WTC11 (cell line): ENCODE measurements at regions not wholly inside any gene's neighbourhood (a gene's known extent, or its start where the extent isn't known, plus 50 kb on each side); places are given as distances from the start of the nearest gene placed in this dataset.

Experiments used
- ARID4B ChIP-seq: sonication (generic); formaldehyde crosslinking; IDR thresholded peaks from 2 replicates; pipeline ENCODE4 v1.8.0; 2023; ENCODE audit warnings: missing genetic modification reagents, mild to moderate bottlenecking, borderline replicate concordance
- ATF6 ChIP-seq: sonication (generic); formaldehyde crosslinking; IDR thresholded peaks from 2 replicates; pipeline ENCODE4 v1.8.1; 2023; ENCODE audit warnings: mild to moderate bottlenecking, missing genetic modification reagents
- CDX4 ChIP-seq: fragments of 250-450 bp; sonication (Bioruptor Pico); IDR thresholded peaks from 2 replicates; pipeline ENCODE4 v1.9.0; 2021; ENCODE audit warnings: moderate library complexity, mild to moderate bottlenecking, inconsistent platforms, borderline replicate concordance
- CTCF ChIP-seq: fragments of 200-600 bp; IDR thresholded peaks from 2 replicates; pipeline ENCODE4 v1.8.0; 2022; ENCODE audit warnings: antibody characterized with exemption
- ELF4 ChIP-seq: sonication (generic); formaldehyde crosslinking; IDR thresholded peaks from 2 replicates; pipeline ENCODE4 v1.8.1; 2022; ENCODE audit warnings: low read depth, mild to moderate bottlenecking, moderate library complexity, missing genetic modification reagents
- EMX1 ChIP-seq: fragments of 250-450 bp; sonication (Bioruptor Pico); IDR thresholded peaks from 2 replicates; pipeline ENCODE4 v1.8.0; 2021; ENCODE audit warnings: mild to moderate bottlenecking
- FOXK1 ChIP-seq: sonication (generic); formaldehyde crosslinking; IDR thresholded peaks from 2 replicates; pipeline ENCODE4 v1.8.0; 2022; ENCODE audit warnings: mild to moderate bottlenecking, moderate library complexity, missing genetic modification reagents
- GTF2I ChIP-seq: fragments of 250-450 bp; sonication (Bioruptor Pico); conservative IDR thresholded peaks from 2 replicates; pipeline ENCODE4 v1.4.0; 2021; ENCODE audit warnings: mild to moderate bottlenecking
- MYBL2 ChIP-seq: sonication (generic); formaldehyde crosslinking; IDR thresholded peaks from 2 replicates; pipeline ENCODE4 v1.8.1; 2023; ENCODE audit warnings: mild to moderate bottlenecking, moderate library complexity, missing genetic modification reagents
- NR2C2 ChIP-seq: sonication (generic); formaldehyde crosslinking; IDR thresholded peaks from 2 replicates; pipeline ENCODE4 v1.8.0; 2022; ENCODE audit warnings: mild to moderate bottlenecking, missing genetic modification reagents
- PREB ChIP-seq: sonication (generic); formaldehyde crosslinking; IDR thresholded peaks from 2 replicates; pipeline ENCODE4 v1.8.1; 2022; ENCODE audit warnings: mild to moderate bottlenecking, missing genetic modification reagents, moderate library complexity, borderline replicate concordance
- TCF7 ChIP-seq: sonication (generic); formaldehyde crosslinking; IDR thresholded peaks from 2 replicates; pipeline ENCODE4 v1.8.0; 2022; ENCODE audit warnings: mild to moderate bottlenecking, low read depth, missing genetic modification reagents, moderate library complexity
- ZBTB43 ChIP-seq: sonication (generic); formaldehyde crosslinking; IDR thresholded peaks from 2 replicates; pipeline ENCODE4 v1.8.1; 2023; ENCODE audit warnings: mild to moderate bottlenecking, missing genetic modification reagents
- TF ChIP-seq, protein P1 (sequence below): sonication (generic); formaldehyde crosslinking; IDR thresholded peaks from 2 replicates; pipeline ENCODE4 v1.8.1; 2023; ENCODE audit warnings: mild to moderate bottlenecking, moderate library complexity, missing genetic modification reagents

GRCh38 chr12:97685360-97685759, 222.8 kb downstream of the RMST start:
- TF ChIP-seq CDX4 (CRISPR knock-in tag) (no peak), ARID4B (no peak), CTCF (no peak), FOXK1 (CRISPR knock-in tag) (no peak), NR2C2 (CRISPR knock-in tag) (no peak), MYBL2 (CRISPR knock-in tag) (no peak), GTF2I (CRISPR knock-in tag) (no peak), ATF6 (no peak), EMX1 (CRISPR knock-in tag) (no peak), ELF4 (CRISPR knock-in tag) (no peak), ZBTB43 (CRISPR knock-in tag) (no peak), TCF7 (CRISPR knock-in tag) (no peak), PREB (no peak)
- TF ChIP-seq, protein P1, sequence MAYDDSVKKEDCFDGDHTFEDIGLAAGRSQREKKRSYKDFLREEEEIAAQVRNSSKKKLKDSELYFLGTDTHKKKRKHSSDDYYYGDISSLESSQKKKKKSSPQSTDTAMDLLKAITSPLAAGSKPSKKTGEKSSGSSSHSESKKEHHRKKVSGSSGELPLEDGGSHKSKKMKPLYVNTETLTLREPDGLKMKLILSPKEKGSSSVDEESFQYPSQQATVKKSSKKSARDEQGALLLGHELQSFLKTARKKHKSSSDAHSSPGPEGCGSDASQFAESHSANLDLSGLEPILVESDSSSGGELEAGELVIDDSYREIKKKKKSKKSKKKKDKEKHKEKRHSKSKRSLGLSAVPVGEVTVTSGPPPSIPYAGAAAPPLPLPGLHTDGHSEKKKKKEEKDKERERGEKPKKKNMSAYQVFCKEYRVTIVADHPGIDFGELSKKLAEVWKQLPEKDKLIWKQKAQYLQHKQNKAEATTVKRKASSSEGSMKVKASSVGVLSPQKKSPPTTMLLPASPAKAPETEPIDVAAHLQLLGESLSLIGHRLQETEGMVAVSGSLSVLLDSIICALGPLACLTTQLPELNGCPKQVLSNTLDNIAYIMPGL (CRISPR knock-in tag): no peak
